ENCODE measurements at regions not wholly inside any gene's neighbourhood (a gene's known extent, or its start where the extent isn't known, plus 50 kb on each side); places are given as distances from the start of the nearest gene placed in this dataset.

GRCh38 chr22:44403166-44403565, 90.4 kb upstream of the SHISAL1 start:
- TF ChIP-seq POLR2A (IDR thresholded peaks at IDR 0.05) (no peak), CTCF (IDR thresholded peaks at IDR 0.05) (no peak)

Data from uterus (tissue), 2 donors.